ENCODE measurements at regions not wholly inside any gene's neighbourhood (a gene's known extent, or its start where the extent isn't known, plus 50 kb on each side); places are given as distances from the start of the nearest gene placed in this dataset.

DNA sequence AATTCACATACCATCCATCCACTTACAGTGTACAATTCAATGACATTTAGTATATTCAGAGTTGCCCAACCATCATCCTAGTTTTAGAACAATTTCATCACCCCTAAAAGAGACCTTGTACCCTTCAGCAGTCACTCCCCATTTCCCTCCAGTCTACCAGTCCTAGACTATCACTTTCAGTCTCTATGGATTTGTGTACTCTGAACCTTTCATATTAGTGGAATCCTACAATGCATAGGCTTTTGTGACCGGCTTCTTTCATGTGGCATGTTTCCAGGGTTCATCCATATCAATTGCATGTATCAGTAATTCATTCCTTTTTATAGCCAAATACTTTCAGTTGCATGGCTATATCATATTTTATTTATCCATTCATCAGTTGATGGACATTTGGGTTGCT lies 53.5 kb upstream of the SEMA3E start:
- TF ChIP-seq, protein P1, sequence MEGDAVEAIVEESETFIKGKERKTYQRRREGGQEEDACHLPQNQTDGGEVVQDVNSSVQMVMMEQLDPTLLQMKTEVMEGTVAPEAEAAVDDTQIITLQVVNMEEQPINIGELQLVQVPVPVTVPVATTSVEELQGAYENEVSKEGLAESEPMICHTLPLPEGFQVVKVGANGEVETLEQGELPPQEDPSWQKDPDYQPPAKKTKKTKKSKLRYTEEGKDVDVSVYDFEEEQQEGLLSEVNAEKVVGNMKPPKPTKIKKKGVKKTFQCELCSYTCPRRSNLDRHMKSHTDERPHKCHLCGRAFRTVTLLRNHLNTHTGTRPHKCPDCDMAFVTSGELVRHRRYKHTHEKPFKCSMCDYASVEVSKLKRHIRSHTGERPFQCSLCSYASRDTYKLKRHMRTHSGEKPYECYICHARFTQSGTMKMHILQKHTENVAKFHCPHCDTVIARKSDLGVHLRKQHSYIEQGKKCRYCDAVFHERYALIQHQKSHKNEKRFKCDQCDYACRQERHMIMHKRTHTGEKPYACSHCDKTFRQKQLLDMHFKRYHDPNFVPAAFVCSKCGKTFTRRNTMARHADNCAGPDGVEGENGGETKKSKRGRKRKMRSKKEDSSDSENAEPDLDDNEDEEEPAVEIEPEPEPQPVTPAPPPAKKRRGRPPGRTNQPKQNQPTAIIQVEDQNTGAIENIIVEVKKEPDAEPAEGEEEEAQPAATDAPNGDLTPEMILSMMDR (conservative IDR thresholded peaks at IDR 0.05; ENCODE audit: low read length), result no peak
- no peak for TF ChIP-seq EZH2phosphoT487 (IDR thresholded peaks at IDR 0.05; ENCODE audit: borderline replicate concordance, low read depth, low read length)
